ENCODE measurements at regions not wholly inside any gene's neighbourhood (a gene's known extent, or its start where the extent isn't known, plus 50 kb on each side); places are given as distances from the start of the nearest gene placed in this dataset.

- intact Hi-C loops (cut with DNase I, micrococcal nuclease): no loop called here
Measured at GRCh38 chrX:42536286-42536685, 241.7 kb downstream of the PPP1R2C start.

GRCh38 chrX:42535233-42535632, 242.7 kb downstream of the PPP1R2C start:
- DNase-seq: no peak
- no peak for ATAC-seq
- intact Hi-C loops (cut with DNase I, micrococcal nuclease): no loop called here

More at GRCh38 chrX:42536286-42536685, 241.7 kb downstream of the PPP1R2C start:
- DNase-seq (no peak), ATAC-seq (no peak)

- ATAC-seq (no peak), DNase-seq (no peak)
- intact Hi-C loops (cut with DNase I, micrococcal nuclease): no loop called here
Measured at GRCh38 chrX:42533761-42534160, 244.2 kb downstream of the PPP1R2C start.

GRCh38 chrX:42531441-42531840, 246.5 kb downstream of the PPP1R2C start:
- ATAC-seq (no peak), DNase-seq (no peak)
- intact Hi-C loops (cut with DNase I, micrococcal nuclease): no loop called here

- DNase-seq (no peak), ATAC-seq (no peak)
- intact Hi-C loops (cut with DNase I, micrococcal nuclease): no loop called here
Measured at GRCh38 chrX:42530027-42530426, 247.9 kb downstream of the PPP1R2C start.

GRCh38 chrX:42524379-42524778, 253.6 kb downstream of the PPP1R2C start:
- intact Hi-C loops (cut with DNase I, micrococcal nuclease): no loop called here
- ATAC-seq (no peak), DNase-seq (no peak)

- DNase-seq: no peak
- intact Hi-C loops (cut with DNase I, micrococcal nuclease): no loop called here
- no peak for ATAC-seq
Measured at GRCh38 chrX:42519666-42520231, 258.2 kb downstream of the PPP1R2C start.

- intact Hi-C loops (cut with DNase I, micrococcal nuclease): no loop called here
- DNase-seq (no peak), ATAC-seq (no peak)
Measured at GRCh38 chrX:42515939-42516338, 262.0 kb downstream of the PPP1R2C start.

GRCh38 chrX:42505016-42505415, 272.9 kb downstream of the PPP1R2C start:
- intact Hi-C loops (cut with DNase I, micrococcal nuclease): no loop called here
- no peak for ATAC-seq
- no peak for DNase-seq

- ATAC-seq (no peak), DNase-seq (no peak)
- intact Hi-C loops (cut with DNase I, micrococcal nuclease): no loop called here
Measured at GRCh38 chrX:42499620-42500019, 278.3 kb downstream of the PPP1R2C start.

- DNase-seq (no peak), ATAC-seq (no peak)
- intact Hi-C loops (cut with DNase I, micrococcal nuclease): no loop called here
Measured at GRCh38 chrX:42497356-42497755, 280.6 kb downstream of the PPP1R2C start.

- ATAC-seq: no peak
- intact Hi-C loops (cut with DNase I, micrococcal nuclease): no loop called here
- no peak for DNase-seq
Measured at GRCh38 chrX:42496239-42496638, 281.7 kb downstream of the PPP1R2C start.

- ATAC-seq (no peak), DNase-seq (no peak)
- intact Hi-C loops (cut with DNase I, micrococcal nuclease): no loop called here
Measured at GRCh38 chrX:42495139-42495538, 282.8 kb downstream of the PPP1R2C start.

GRCh38 chrX:42491137-42491907, 286.6 kb downstream of the PPP1R2C start:
- ATAC-seq (no peak), DNase-seq (no peak)
- intact Hi-C loops (cut with DNase I, micrococcal nuclease): no loop called here

- intact Hi-C loops (cut with DNase I, micrococcal nuclease): no loop called here
- ATAC-seq: no peak
- no peak for DNase-seq
Measured at GRCh38 chrX:42490111-42490510, 287.9 kb downstream of the PPP1R2C start.

- ATAC-seq: no peak
- intact Hi-C loops (cut with DNase I, micrococcal nuclease): no loop called here
- DNase-seq: no peak
Measured at GRCh38 chrX:42485601-42486000, 292.4 kb downstream of the PPP1R2C start.

GRCh38 chrX:42484233-42484632, 293.7 kb downstream of the PPP1R2C start:
- ATAC-seq (no peak), DNase-seq (no peak)
- intact Hi-C loops (cut with DNase I, micrococcal nuclease): no loop called here

GRCh38 chrX:42477396-42477795, 300.6 kb downstream of the PPP1R2C start:
- no peak for ATAC-seq
- DNase-seq: no peak
- intact Hi-C loops (cut with DNase I, micrococcal nuclease): no loop called here

- DNase-seq (no peak), ATAC-seq (no peak)
- intact Hi-C loops (cut with DNase I, micrococcal nuclease): no loop called here
Measured at GRCh38 chrX:42472727-42473126, 305.2 kb downstream of the PPP1R2C start.

GRCh38 chrX:42466332-42467046, 311.5 kb downstream of the PPP1R2C start:
- ATAC-seq (no peak), DNase-seq (no peak)
- intact Hi-C loops (cut with DNase I, micrococcal nuclease): no loop called here
